ENCODE measurements at regions not wholly inside any gene's neighbourhood (a gene's known extent, or its start where the extent isn't known, plus 50 kb on each side); places are given as distances from the start of the nearest gene placed in this dataset.

GRCh38 chr7:136677471-136678365, 190.7 kb upstream of the CHRM2 start:
- DNase-seq (ENCODE audit: low spot score), result no peak
- in situ Hi-C loops (cut with HindIII; ENCODE audit: low sequenced_read_pairs), result no loop called here

- in situ Hi-C loops (cut with HindIII; ENCODE audit: low sequenced_read_pairs), result no loop called here
- no peak for DNase-seq (ENCODE audit: low spot score)
Measured at GRCh38 chr7:136667584-136667983, 200.9 kb upstream of the CHRM2 start.

DNA sequence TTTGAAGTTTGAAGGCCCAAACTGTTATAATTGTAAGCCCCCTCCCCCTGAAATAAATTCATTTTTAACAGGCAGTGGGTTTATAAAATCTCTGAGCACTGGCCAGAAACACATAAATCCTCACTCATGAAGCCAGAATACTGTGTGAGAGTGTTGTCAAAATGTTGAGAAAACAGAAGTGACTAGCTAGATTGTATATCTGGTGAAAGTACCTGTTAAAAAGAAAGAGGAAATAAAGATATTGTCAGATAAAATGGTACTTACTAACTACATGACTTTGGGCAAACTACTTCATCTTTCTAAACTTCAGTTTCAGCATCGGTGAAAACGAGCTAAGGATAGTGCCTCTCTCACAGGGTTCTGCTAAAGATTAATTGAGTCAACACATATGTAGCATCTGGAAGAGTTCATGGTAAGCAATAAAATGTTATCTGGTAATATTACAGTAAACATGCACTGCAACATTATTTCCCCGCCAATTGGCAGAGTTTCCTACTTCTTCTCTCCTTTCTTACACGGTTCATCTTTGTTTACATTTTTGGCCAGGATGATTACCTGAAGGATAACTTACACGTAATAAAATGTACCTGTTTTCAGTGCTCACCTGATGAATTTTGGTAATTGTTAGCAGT, 202.5 kb upstream of the CHRM2 start:
- DNase-seq (ENCODE audit: low spot score), result no peak
- in situ Hi-C loops (cut with HindIII; ENCODE audit: low sequenced_read_pairs), result no loop called here

DNA sequence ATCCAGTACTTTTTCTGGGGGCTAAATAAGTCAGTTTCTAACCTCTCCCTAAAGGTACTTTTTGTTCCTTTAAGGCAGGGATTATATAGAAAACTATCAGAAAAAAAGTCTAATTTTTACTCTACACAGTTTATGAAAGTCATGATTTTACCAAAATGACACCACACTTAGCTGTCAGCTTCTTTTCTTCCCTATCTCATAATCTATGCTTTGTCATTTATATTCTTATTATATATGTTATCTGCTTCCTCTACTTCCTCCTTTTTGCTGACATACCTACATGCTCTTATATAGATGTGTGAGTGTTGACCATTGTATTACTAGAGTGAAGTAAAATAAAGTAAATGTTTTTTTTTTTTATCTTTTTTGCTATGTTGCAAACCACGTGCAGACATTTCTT, 203.9 kb upstream of the CHRM2 start:
- in situ Hi-C loops (cut with HindIII; ENCODE audit: low sequenced_read_pairs), result no loop called here
- DNase-seq (ENCODE audit: low spot score), result no peak

DNA sequence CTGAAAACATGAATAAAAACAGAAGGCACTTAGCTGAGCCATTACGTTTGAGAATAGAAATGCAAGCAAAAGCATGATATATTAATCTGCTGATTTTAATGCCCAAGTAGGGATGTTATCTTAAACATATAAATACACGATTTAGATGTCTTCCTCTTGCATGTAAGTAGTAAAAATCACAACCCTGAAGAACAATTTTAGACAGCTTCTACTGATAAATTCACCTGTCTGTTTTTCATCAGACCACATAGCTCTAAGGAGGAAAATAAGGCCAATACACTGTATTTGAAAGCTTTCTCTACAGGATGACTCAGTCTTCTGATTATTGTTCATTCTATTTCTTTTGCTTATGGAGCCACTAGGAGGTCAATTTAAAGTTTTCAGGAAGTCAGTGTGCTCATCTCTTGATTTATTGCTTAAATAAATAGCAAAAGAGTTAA, 210.9 kb upstream of the CHRM2 start:
- no peak for DNase-seq (ENCODE audit: low spot score)
- in situ Hi-C loops (cut with HindIII; ENCODE audit: low sequenced_read_pairs), result no loop called here

DNA sequence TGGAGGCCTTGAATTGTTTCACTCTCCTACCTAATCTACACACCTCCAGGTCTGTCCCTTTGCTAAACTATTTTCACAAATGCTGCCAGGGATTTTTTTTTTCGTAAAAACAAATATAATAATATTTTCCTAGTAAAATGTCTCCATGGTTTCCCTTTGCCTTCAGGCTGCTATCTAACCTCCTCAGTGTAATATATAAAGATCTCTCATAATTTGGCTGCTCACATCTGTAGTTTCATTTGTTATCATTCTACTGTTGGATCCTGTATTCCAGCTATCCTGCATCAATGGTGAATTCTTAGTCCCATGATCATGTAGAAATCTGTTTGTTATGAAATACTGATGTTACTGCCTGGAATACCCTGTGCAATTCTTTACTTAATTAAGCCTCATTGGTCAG, 211.9 kb upstream of the CHRM2 start:
- in situ Hi-C loops (cut with HindIII; ENCODE audit: low sequenced_read_pairs), result no loop called here
- DNase-seq (ENCODE audit: low spot score), result no peak

GRCh38 chr7:136655414-136655813, 213.0 kb upstream of the CHRM2 start:
- DNase-seq (ENCODE audit: low spot score), result no peak
- in situ Hi-C loops (cut with HindIII; ENCODE audit: low sequenced_read_pairs), result no loop called here

DNA sequence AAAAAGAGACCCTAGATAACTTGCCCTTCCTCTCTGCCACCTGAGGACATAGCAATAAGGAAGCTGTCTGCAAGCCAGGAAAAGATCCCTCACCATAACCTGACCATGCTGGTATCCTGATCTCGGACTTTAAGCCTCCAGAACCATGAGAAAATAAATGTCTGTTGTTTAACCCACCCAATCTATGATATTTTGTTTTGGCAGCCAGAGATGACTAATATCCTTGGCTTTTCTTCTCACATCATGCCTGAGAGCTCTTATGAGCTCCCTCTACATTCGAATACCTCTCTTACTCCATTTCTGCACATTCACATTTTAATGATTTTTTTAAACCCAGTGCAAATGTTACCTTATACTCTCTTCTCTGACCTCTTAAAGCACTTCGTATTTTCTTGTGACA, 214.0 kb upstream of the CHRM2 start:
- in situ Hi-C loops (cut with HindIII; ENCODE audit: low sequenced_read_pairs), result no loop called here
- no peak for DNase-seq (ENCODE audit: low spot score)

- in situ Hi-C loops (cut with HindIII; ENCODE audit: low sequenced_read_pairs), result no loop called here
- no peak for DNase-seq (ENCODE audit: low spot score)
Measured at GRCh38 chr7:136652635-136653370, 215.6 kb upstream of the CHRM2 start.

DNA sequence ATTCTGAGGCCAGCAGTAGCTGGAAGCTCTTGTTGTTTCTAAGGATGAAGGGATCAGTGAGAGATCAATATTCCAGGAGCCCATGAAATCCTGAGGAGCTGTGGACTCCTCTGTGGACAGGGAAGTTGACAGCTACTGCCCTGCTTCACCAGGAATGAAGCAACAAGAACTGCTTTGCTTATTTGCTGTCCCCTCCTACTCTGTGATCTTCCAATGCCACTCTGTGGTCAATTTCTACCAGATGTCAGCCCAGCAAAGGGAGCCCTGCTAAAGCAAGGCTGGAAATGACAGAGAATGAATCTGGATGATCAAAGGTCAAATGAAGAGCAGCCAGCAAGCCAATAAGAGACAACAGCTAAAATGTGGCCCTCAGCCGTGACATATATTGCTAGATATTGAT, 227.5 kb upstream of the CHRM2 start:
- no peak for DNase-seq (ENCODE audit: low spot score)

GRCh38 chr7:136637813-136638212, 230.6 kb upstream of the CHRM2 start:
- no peak for DNase-seq (ENCODE audit: low spot score)
- in situ Hi-C loops (cut with HindIII; ENCODE audit: low sequenced_read_pairs), result no loop called here

More for the DNA sequence above, 227.5 kb upstream of the CHRM2 start:
- in situ Hi-C loops (cut with HindIII; ENCODE audit: low sequenced_read_pairs), result no loop called here

DNA sequence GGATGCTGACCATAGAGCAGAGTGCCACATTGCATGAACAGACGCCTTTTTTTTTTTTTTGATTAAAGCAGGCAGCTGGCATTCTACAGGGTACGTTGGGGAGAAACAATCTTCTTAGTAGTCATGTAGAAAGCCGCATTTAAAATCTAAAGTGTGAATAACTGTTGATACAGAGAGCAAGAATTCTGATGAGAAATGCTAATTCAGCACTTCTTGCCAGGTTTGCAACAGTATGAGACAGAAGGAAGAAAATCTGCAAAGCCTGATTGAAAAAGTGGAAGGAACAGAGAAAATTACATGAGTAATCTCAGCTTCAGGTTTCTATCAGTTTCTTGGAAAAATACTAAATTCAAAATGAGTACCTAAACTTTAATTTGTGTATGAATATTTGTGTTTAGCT, 232.7 kb upstream of the CHRM2 start:
- in situ Hi-C loops (cut with HindIII; ENCODE audit: low sequenced_read_pairs), result no loop called here
- DNase-seq (ENCODE audit: low spot score), result no peak

DNA sequence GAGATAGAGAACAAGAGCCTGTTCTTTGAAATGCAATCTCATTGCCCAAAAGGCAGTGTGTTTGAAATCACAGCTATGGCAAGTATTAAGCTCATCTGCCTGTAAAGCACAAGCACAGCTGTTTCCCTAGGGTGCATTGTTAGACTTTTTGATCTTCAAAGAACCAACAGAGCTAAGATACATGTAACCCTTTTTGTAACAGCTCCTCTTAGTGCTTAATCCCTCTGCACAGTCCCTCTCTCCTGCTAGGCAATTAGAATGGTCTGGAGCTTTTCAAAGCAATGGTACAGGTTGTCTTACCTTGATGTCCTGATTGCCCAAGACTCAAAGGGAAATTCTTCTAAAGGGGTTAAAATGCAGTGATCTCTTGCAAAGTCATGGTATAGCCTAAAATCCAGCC, 249.6 kb upstream of the CHRM2 start:
- in situ Hi-C loops (cut with HindIII; ENCODE audit: low sequenced_read_pairs), result no loop called here
- DNase-seq (ENCODE audit: low spot score), result no peak

- DNase-seq (ENCODE audit: low spot score), result no peak
- in situ Hi-C loops (cut with HindIII; ENCODE audit: low sequenced_read_pairs), result no loop called here
Measured at GRCh38 chr7:136617176-136617575, 251.3 kb upstream of the CHRM2 start.

GRCh38 chr7:136605532-136606329, 262.7 kb upstream of the CHRM2 start:
- DNase-seq (ENCODE audit: low spot score), result no peak
- in situ Hi-C loops (cut with HindIII; ENCODE audit: low sequenced_read_pairs), result no loop called here

DNA sequence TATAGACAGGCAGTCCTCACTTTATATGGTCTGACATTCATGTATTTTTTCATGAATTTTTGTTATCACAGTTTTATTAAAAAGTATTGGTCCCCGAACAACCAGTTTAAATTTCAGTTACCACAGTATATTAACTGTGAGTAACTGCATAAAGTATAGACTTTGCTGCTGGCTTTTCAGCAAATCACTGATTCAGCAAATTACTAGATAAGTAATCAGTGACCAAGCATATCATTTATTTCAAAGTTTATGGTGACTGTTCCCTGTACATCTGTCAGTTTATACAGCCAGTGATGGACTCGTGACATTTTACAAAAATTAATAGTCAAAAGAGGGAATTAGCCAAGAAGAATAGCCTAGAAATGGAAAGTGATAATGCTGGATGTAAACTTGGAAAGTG, 266.7 kb upstream of the CHRM2 start:
- in situ Hi-C loops (cut with HindIII; ENCODE audit: low sequenced_read_pairs), result no loop called here
- DNase-seq (ENCODE audit: low spot score), result no peak

- in situ Hi-C loops (cut with HindIII; ENCODE audit: low sequenced_read_pairs), result no loop called here
Measured at GRCh38 chr7:136600475-136600874, 268.0 kb upstream of the CHRM2 start.

GRCh38 chr7:136594739-136595144, 273.7 kb upstream of the CHRM2 start:
- no peak for DNase-seq (ENCODE audit: low spot score)
- in situ Hi-C loops (cut with HindIII; ENCODE audit: low sequenced_read_pairs), result no loop called here

More at GRCh38 chr7:136600475-136600874, 268.0 kb upstream of the CHRM2 start:
- no peak for DNase-seq (ENCODE audit: low spot score)

DNA sequence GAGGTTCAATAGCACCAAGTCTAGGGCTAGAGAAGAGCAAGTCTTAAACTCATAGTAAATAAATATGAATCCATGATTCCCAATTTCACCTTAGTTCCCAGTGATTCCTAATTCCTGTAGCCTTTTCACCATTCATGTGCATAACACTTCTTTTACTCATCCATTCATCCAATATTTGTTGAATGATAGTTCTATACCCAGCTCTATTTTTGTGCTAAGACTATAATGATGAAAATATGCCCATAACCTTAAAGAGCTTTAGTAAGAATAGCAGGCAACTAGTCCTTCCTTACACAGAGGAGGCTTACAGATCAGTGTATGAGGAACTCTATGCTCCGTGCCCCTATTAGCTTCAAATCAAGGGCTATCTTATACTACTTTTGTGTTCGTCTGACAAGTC, 280.2 kb upstream of the CHRM2 start:
- in situ Hi-C loops (cut with HindIII; ENCODE audit: low sequenced_read_pairs), result no loop called here
- no peak for DNase-seq (ENCODE audit: low spot score)

Data from G401 (cell line).